ENCODE measurements at regions not wholly inside any gene's neighbourhood (a gene's known extent, or its start where the extent isn't known, plus 50 kb on each side); places are given as distances from the start of the nearest gene placed in this dataset.

DNA sequence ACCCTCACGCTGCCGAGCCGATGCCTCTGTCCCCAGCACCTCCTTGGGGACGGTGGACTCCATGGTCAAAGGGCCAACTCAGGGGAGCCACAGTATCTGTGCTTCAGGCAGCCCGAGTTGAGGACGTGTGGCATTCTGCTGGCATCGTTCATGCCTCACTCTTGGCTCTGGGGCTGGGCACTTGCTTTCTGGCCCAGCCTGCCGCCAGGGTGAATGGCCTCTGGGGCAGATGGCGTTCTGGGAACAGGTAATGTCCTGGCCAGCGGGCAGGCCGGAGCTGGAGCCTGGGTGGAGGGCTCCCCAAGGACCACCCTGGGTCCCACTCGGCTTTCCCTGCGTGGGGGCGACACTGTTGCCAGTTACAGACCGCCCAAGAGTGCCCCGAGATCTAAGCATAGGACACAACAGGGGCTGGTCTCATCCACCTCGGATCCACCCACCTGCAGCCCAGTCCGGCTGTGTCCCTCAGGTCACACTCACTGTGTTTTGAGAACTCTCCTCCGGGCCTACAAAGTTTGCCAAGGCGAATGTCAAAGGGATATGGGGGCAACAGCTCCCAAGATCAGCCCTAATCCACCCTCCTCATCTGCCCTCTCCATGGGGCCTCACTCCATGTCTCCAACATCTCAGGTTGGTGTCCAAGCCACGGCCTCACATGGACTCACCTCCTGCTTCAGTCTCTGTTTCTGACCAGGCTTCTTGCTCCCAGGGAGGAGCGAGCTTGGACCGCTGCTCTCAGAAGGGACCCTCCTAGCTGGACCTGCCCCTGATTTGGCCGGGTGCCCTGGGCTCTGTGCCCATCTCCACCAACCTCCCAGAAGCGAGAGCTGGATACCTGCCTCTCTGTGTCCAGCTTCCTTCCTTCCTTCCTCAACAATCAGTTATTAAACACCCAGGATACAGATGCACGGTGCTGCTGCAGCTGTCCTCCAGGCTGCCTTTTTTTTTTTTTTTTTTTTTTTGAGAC is 60.8 kb downstream of the TMEM235 start:
- H3K27ac ChIP-seq: no peak overlapping the region
- no peaks in the 10 kb centered on the region for H3K9me3 ChIP-seq
- H3K4me3 ChIP-seq: no peak overlapping the region
- WGBS, 2 donors: 60 to 74% methylated on average over 26 of the region's 26 CpGs
- intact Hi-C loops (cut with DNase I): loop anchor here in 2 of 3 donors (5.0 to 10.0 kb wide), 2 partner anchors 130 to 133 kb away; no protein-coding TSS in a partner anchor
- TF ChIP-seq, protein P1, sequence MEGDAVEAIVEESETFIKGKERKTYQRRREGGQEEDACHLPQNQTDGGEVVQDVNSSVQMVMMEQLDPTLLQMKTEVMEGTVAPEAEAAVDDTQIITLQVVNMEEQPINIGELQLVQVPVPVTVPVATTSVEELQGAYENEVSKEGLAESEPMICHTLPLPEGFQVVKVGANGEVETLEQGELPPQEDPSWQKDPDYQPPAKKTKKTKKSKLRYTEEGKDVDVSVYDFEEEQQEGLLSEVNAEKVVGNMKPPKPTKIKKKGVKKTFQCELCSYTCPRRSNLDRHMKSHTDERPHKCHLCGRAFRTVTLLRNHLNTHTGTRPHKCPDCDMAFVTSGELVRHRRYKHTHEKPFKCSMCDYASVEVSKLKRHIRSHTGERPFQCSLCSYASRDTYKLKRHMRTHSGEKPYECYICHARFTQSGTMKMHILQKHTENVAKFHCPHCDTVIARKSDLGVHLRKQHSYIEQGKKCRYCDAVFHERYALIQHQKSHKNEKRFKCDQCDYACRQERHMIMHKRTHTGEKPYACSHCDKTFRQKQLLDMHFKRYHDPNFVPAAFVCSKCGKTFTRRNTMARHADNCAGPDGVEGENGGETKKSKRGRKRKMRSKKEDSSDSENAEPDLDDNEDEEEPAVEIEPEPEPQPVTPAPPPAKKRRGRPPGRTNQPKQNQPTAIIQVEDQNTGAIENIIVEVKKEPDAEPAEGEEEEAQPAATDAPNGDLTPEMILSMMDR (IDR thresholded peaks at IDR 0.05): no peak
- ATAC-seq: no peak
- no peak for DNase-seq
- no peak for FAIRE-seq
- no peaks in the 10 kb centered on the region for H3K36me3 ChIP-seq
- no peaks in the 10 kb centered on the region for H3K27me3 ChIP-seq
- no peaks in the 10 kb centered on the region for H3K4me1 ChIP-seq

DNA sequence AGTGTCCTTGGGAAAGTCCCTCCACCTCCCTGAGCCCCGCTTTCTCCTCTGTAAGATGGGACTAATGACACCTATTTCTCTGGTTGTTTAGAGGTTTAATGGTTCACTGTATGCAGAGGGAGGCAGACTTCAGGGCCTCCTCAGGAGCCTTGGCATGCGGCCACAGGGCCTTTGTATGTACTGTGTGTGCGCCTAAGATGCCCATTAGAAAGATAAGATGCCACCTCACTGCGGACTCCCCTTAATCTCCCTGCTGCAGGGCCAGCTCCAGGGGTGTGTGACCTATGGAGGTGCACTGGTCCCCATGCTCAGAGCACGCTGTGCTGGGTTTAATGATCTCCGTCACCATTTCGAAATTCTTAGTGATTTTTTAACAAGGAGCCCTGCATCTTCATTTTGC is 59.3 kb downstream of the TMEM235 start:
- no peak overlapping the region for H3K27ac ChIP-seq
- FAIRE-seq (no peak), ATAC-seq (no peak), DNase-seq (no peak)
- 74 to 83% methylated on average over 7 of the region's 7 CpGs for WGBS, 2 donors
- H3K4me3 ChIP-seq: no peak overlapping the region
- TF ChIP-seq, protein P1 (IDR thresholded peaks at IDR 0.05): no peak
- no peaks in the 10 kb centered on the region for H3K36me3 ChIP-seq
- H3K9me3 ChIP-seq: no peaks in the 10 kb centered on the region
- H3K27me3 ChIP-seq: no peaks in the 10 kb centered on the region
- intact Hi-C loops (cut with DNase I): loop anchor here in 2 of 3 donors (5.0 to 10.0 kb wide), 2 partner anchors 132 to 134 kb away; no protein-coding TSS in a partner anchor
- no peaks in the 10 kb centered on the region for H3K4me1 ChIP-seq

All from pancreas (tissue), 10 donors.